ENCODE measurements at regions not wholly inside any gene's neighbourhood (a gene's known extent, or its start where the extent isn't known, plus 50 kb on each side); places are given as distances from the start of the nearest gene placed in this dataset.

- no peak overlapping the region for H3K4me3 ChIP-seq (ENCODE audit: low read depth in 2 of 2, low read length in 2 of 2)
- ChIA-PET POLR2A (no interaction called here), CTCF (no interaction called here)
- intact Hi-C loops (cut with micrococcal nuclease; ENCODE audit: unreplicated experiment), result no loop called here
- TF ChIP-seq TCF7L2 (IDR thresholded peaks at IDR 0.05; ENCODE audit: low read depth, low read length) (no peak), CTCF (IDR thresholded peaks at IDR 0.05) (no peak), SIN3A (IDR thresholded peaks at IDR 0.05; ENCODE audit: borderline replicate concordance, insufficient read depth, low read depth, low read length) (no peak), REST (IDR thresholded peaks at IDR 0.05; ENCODE audit: insufficient read depth in 1 of 2, low read depth in 2 of 2, low read length in 1 of 2) (no peak), POLR2AphosphoS5 (IDR thresholded peaks at IDR 0.05; ENCODE audit: low read depth, low read length) (no peak)
- H3K4me1 ChIP-seq (ENCODE audit: control insufficient read depth, insufficient read depth, low read length), result no peaks in the 10 kb centered on the region
- H3K9me3 ChIP-seq (ENCODE audit: control insufficient read depth, insufficient read depth, low read depth, low read length), result no peaks in the 10 kb centered on the region
- H3K27ac ChIP-seq (ENCODE audit: low read length), result no peak overlapping the region
- no peak for ATAC-seq
- H3K36me3 ChIP-seq (ENCODE audit: control insufficient read depth, insufficient read depth, low read length), result no peaks in the 10 kb centered on the region
- no peak for DNase-seq (ENCODE audit: low read depth, low spot score)
- BruUV-seq (replicated peaks), result no TSS peak
- in situ Hi-C loops (cut with HindIII; ENCODE audit: low pct_unique_long_range_greater_than_20kb, low sequenced_read_pairs), result no loop called here
- H3K27me3 ChIP-seq (ENCODE audit: control insufficient read depth, insufficient read depth, low read length), result no peaks in the 10 kb centered on the region
These were observed 348.7 kb upstream of the GALNT5 start for GRCh38 chr2:156908825-156909224.

- Histone ChIP-seq H3K4me1 (ENCODE audit: control insufficient read depth, insufficient read depth, low read length) (no peaks in the 10 kb centered on the region), H3K4me3 (ENCODE audit: low read depth in 2 of 2, low read length in 2 of 2) (no peak overlapping the region), H3K36me3 (ENCODE audit: control insufficient read depth, insufficient read depth, low read length) (no peaks in the 10 kb centered on the region), H3K9me3 (ENCODE audit: control insufficient read depth, insufficient read depth, low read depth, low read length) (no peaks in the 10 kb centered on the region), H3K27ac (ENCODE audit: low read length) (no peak overlapping the region), H3K27me3 (ENCODE audit: control insufficient read depth, insufficient read depth, low read length) (no peaks in the 10 kb centered on the region)
- DNase-seq (ENCODE audit: low read depth, low spot score) (no peak), ATAC-seq (no peak)
- intact Hi-C loops (cut with micrococcal nuclease; ENCODE audit: unreplicated experiment) (no loop called here), in situ Hi-C loops (cut with HindIII; ENCODE audit: low pct_unique_long_range_greater_than_20kb, low sequenced_read_pairs) (no loop called here)
- BruUV-seq (replicated peaks), result no TSS peak
- CTCF ChIA-PET, result no interaction called here
- POLR2A ChIA-PET, result no interaction called here
- no peak for TF ChIP-seq SIN3A (IDR thresholded peaks at IDR 0.05; ENCODE audit: borderline replicate concordance, insufficient read depth, low read depth, low read length)
- TF ChIP-seq TCF7L2 (IDR thresholded peaks at IDR 0.05; ENCODE audit: low read depth, low read length), result no peak
- no peak for TF ChIP-seq CTCF (IDR thresholded peaks at IDR 0.05)
- no peak for TF ChIP-seq REST (IDR thresholded peaks at IDR 0.05; ENCODE audit: insufficient read depth in 1 of 2, low read depth in 2 of 2, low read length in 1 of 2)
- no peak for TF ChIP-seq POLR2AphosphoS5 (IDR thresholded peaks at IDR 0.05; ENCODE audit: low read depth, low read length)
These were observed 347.5 kb upstream of the GALNT5 start for GRCh38 chr2:156909983-156910382.
